Activated CD4-positive, CD25-positive, alpha-beta regulatory T cell (primary cell): ENCODE measurements at regions not wholly inside any gene's neighbourhood (a gene's known extent, or its start where the extent isn't known, plus 50 kb on each side); places are given as distances from the start of the nearest gene placed in this dataset.

Experiments used
- DNase-seq, 4 experiments: peaks; one replicate each; lab custom pipeline; 2025; lab: John Stamatoyannopoulos, UW

GRCh38 chr10:78859769-78860168, 209.0 kb upstream of the ZMIZ1 start:
- no peak for DNase-seq

- DNase-seq = no peak
Observed at GRCh38 chr10:78860260-78860914, 208.4 kb upstream of the ZMIZ1 start.

GRCh38 chr10:78861529-78862327, 207.0 kb upstream of the ZMIZ1 start:
- no peak for DNase-seq

GRCh38 chr10:78862328-78862640, 206.5 kb upstream of the ZMIZ1 start:
- DNase-seq = no peak

- DNase-seq = no peak
Observed at GRCh38 chr10:78863140-78863905, 205.4 kb upstream of the ZMIZ1 start.

GRCh38 chr10:78863906-78864239, 204.9 kb upstream of the ZMIZ1 start:
- no peak for DNase-seq

GRCh38 chr10:78864761-78865537, 203.8 kb upstream of the ZMIZ1 start:
- no peak for DNase-seq

GRCh38 chr10:78865538-78865875, 203.3 kb upstream of the ZMIZ1 start:
- DNase-seq = no peak

- no peak for DNase-seq
Observed at GRCh38 chr10:78865931-78866717, 202.6 kb upstream of the ZMIZ1 start.

- no peak for DNase-seq
Observed at GRCh38 chr10:78866731-78867554, 201.8 kb upstream of the ZMIZ1 start.

GRCh38 chr10:78867555-78867939, 201.2 kb upstream of the ZMIZ1 start:
- DNase-seq = no peak

GRCh38 chr10:78868048-78868447, 200.7 kb upstream of the ZMIZ1 start:
- no peak for DNase-seq

- DNase-seq = no peak
Observed at GRCh38 chr10:78868456-78868855, 200.3 kb upstream of the ZMIZ1 start.

GRCh38 chr10:78868861-78869260, 199.9 kb upstream of the ZMIZ1 start:
- DNase-seq = no peak

GRCh38 chr10:78869508-78870454, 199.0 kb upstream of the ZMIZ1 start:
- no peak for DNase-seq

GRCh38 chr10:78870458-78870857, 198.3 kb upstream of the ZMIZ1 start:
- no peak for DNase-seq

- DNase-seq = no peak
Observed at GRCh38 chr10:78871796-78872195, 197.0 kb upstream of the ZMIZ1 start.

- DNase-seq = no peak
Observed at GRCh38 chr10:78873413-78873812, 195.4 kb upstream of the ZMIZ1 start.

- DNase-seq = no peak
Observed at GRCh38 chr10:78875331-78875877, 193.4 kb upstream of the ZMIZ1 start.
